Activated CD8-positive, alpha-beta memory T cell treated with anti-CD3 and anti-CD28 coated beads for 36 hours (primary cell): ENCODE measurements at regions not wholly inside any gene's neighbourhood (a gene's known extent, or its start where the extent isn't known, plus 50 kb on each side); places are given as distances from the start of the nearest gene placed in this dataset.

Experiments
- CTCF ChIA-PET: fragments of 350-600 bp; sonication (Branson Sonifier 250); formaldehyde crosslinking; loops from one replicate; lab custom pipeline; 2021; ENCODE audit warnings: antibody characterized with exemption; lab: Charles Lee
- POLR2A ChIA-PET: fragments of 350-600 bp; sonication (Branson Sonifier 250); formaldehyde crosslinking; loops from one replicate; lab custom pipeline; 2021; ENCODE audit warnings: antibody characterized with exemption; lab: Charles Lee

GRCh38 chr2:181307203-181307991 is 149.8 kb upstream of the ITGA4 start:
- CTCF ChIA-PET: no interaction called here
- POLR2A ChIA-PET: interaction anchor here (1.0 to 1.6 kb wide), 2 partner anchors 150 to 152 kb away, joined by 4 to 5 read pairs; partner anchors contain the start of gene ITGA4

- POLR2A ChIA-PET: interaction anchor here (1.6 kb wide), 1 partner anchor 150 kb away, joined by 4 read pairs; no protein-coding TSS in a partner anchor
- CTCF ChIA-PET: interaction anchor here (0.8 to 1.9 kb wide), 2 partner anchors 149 to 158 kb away, joined by 3 to 9 read pairs; partner anchors contain the start of gene ITGA4
These were observed 148.2 kb upstream of the ITGA4 start for GRCh38 chr2:181308766-181309515.

- ChIA-PET POLR2A (no interaction called here), CTCF (interaction anchor here (1.9 kb wide), 1 partner anchor 148 kb away, joined by 9 read pairs; the partner anchor contains the start of gene ITGA4)
These were observed 147.6 kb upstream of the ITGA4 start for GRCh38 chr2:181309586-181309985.

- POLR2A ChIA-PET: interaction anchor here (0.6 to 1.3 kb wide), 4 partner anchors 33 to 156 kb away, joined by 3 to 8 read pairs (median 6); partner anchors contain the start of gene ITGA4
- CTCF ChIA-PET: interaction anchor here (0.9 to 1.9 kb wide), 3 partner anchors 147 to 167 kb away, joined by 3 to 9 read pairs (median 6); partner anchors contain the start of gene ITGA4
These were observed 146.2 kb upstream of the ITGA4 start for GRCh38 chr2:181310967-181311366.

GRCh38 chr2:181311837-181312236 is 145.3 kb upstream of the ITGA4 start:
- POLR2A ChIA-PET: interaction anchor here (0.7 to 1.3 kb wide), 3 partner anchors 145 to 184 kb away, joined by 3 to 8 read pairs (median 5); partner anchors contain the start of gene ITGA4
- CTCF ChIA-PET: interaction anchor here (0.8 to 1.8 kb wide), 3 partner anchors 39 to 167 kb away, joined by 3 to 6 read pairs (median 3); partner anchors contain the start of gene ITGA4

- POLR2A ChIA-PET: interaction anchor here (0.9 to 1.3 kb wide), 2 partner anchors 145 to 184 kb away, joined by 3 to 8 read pairs; partner anchors contain the start of gene ITGA4
- CTCF ChIA-PET: interaction anchor here (1.8 kb wide), 1 partner anchor 145 kb away, joined by 6 read pairs; the partner anchor contains the start of gene ITGA4
These were observed 144.7 kb upstream of the ITGA4 start for GRCh38 chr2:181312515-181312927.

- POLR2A ChIA-PET: no interaction called here
- CTCF ChIA-PET: no interaction called here
These were observed 143.3 kb upstream of the ITGA4 start for GRCh38 chr2:181313845-181314244.

- POLR2A ChIA-PET: no interaction called here
- CTCF ChIA-PET: no interaction called here
These were observed 142.6 kb upstream of the ITGA4 start for GRCh38 chr2:181314551-181314950.

GRCh38 chr2:181317511-181317910 is 139.7 kb upstream of the ITGA4 start:
- ChIA-PET CTCF (no interaction called here), POLR2A (no interaction called here)

GRCh38 chr2:181318504-181319280 is 138.5 kb upstream of the ITGA4 start:
- POLR2A ChIA-PET: no interaction called here
- CTCF ChIA-PET: no interaction called here

- CTCF ChIA-PET: no interaction called here
- POLR2A ChIA-PET: no interaction called here
These were observed 137.9 kb upstream of the ITGA4 start for GRCh38 chr2:181319286-181319685.

GRCh38 chr2:181320638-181321037 is 136.5 kb upstream of the ITGA4 start:
- ChIA-PET CTCF (no interaction called here), POLR2A (no interaction called here)

- CTCF ChIA-PET: no interaction called here
- POLR2A ChIA-PET: no interaction called here
These were observed 132.3 kb upstream of the ITGA4 start for GRCh38 chr2:181324912-181325311.

GRCh38 chr2:181326661-181327060 is 130.5 kb upstream of the ITGA4 start:
- CTCF ChIA-PET: no interaction called here
- POLR2A ChIA-PET: no interaction called here

- CTCF ChIA-PET: no interaction called here
These were observed 126.9 kb upstream of the ITGA4 start for GRCh38 chr2:181330286-181330685.

GRCh38 chr2:181332044-181332605 is 125.1 kb upstream of the ITGA4 start:
- ChIA-PET POLR2A (no interaction called here), CTCF (no interaction called here)

More at GRCh38 chr2:181330286-181330685, 126.9 kb upstream of the ITGA4 start:
- POLR2A ChIA-PET: no interaction called here

GRCh38 chr2:181334158-181334826 is 122.9 kb upstream of the ITGA4 start:
- CTCF ChIA-PET: no interaction called here
- POLR2A ChIA-PET: no interaction called here

GRCh38 chr2:181340891-181341290 is 116.3 kb upstream of the ITGA4 start:
- POLR2A ChIA-PET: no interaction called here
- CTCF ChIA-PET: no interaction called here
